ENCODE measurements at regions not wholly inside any gene's neighbourhood (a gene's known extent, or its start where the extent isn't known, plus 50 kb on each side); places are given as distances from the start of the nearest gene placed in this dataset.

- TF ChIP-seq CTCF (conservative IDR thresholded peaks at IDR 0.05; ENCODE audit: low read depth, low read length) (no peak), EZH2 (IDR thresholded peaks at IDR 0.05; ENCODE audit: low read length, unreplicated experiment) (no peak), EZH2phosphoT487 (IDR thresholded peaks at IDR 0.05; ENCODE audit: borderline replicate concordance, low read length) (no peak)
These were observed 372.2 kb downstream of the TRIML1 start for GRCh38 chr4:188511431-188511830.

Measured in PC-3 (cell line).